ENCODE measurements at regions not wholly inside any gene's neighbourhood (a gene's known extent, or its start where the extent isn't known, plus 50 kb on each side); places are given as distances from the start of the nearest gene placed in this dataset.

GRCh38 chr12:60981473-60981872 is 1278.7 kb upstream of the USP15 start:
- no peak for TF ChIP-seq CTCF (IDR thresholded peaks at IDR 0.05)
- TF ChIP-seq POLR2A (IDR thresholded peaks at IDR 0.05), result no peak
- 73 to 76% methylated on average over 2 of the region's 2 CpGs for WGBS, 2 donors
- no peak for DNase-seq (ENCODE audit: low spot score in 2 of 2)
- intact Hi-C loops (cut with DNase I; ENCODE audit: low total_unique reads), result no loop called here
- no peak overlapping the region for H3K4me3 ChIP-seq (ENCODE audit: low read depth, poor library complexity, severe bottlenecking)

- no peak for DNase-seq (ENCODE audit: low spot score in 2 of 2)
- H3K4me3 ChIP-seq (ENCODE audit: low read depth, poor library complexity, severe bottlenecking), result no peak overlapping the region
- TF ChIP-seq CTCF (IDR thresholded peaks at IDR 0.05) (no peak), POLR2A (IDR thresholded peaks at IDR 0.05) (no peak)
- intact Hi-C loops (cut with DNase I; ENCODE audit: low total_unique reads), result no loop called here
- WGBS, 2 donors, result 83 to 89% methylated on average over 2 of the region's 2 CpGs
Observed at GRCh38 chr12:60992087-60992486, 1268.1 kb upstream of the USP15 start.

- 65 to 68% methylated on average over 1 of the region's 1 CpG for WGBS, 2 donors
- no peak for TF ChIP-seq POLR2A (IDR thresholded peaks at IDR 0.05)
Observed at GRCh38 chr12:60995256-60995825, 1264.9 kb upstream of the USP15 start.

GRCh38 chr12:60997869-60998378 is 1262.3 kb upstream of the USP15 start:
- DNase-seq (ENCODE audit: low spot score in 2 of 2), result no peak
- no peak for TF ChIP-seq CTCF (IDR thresholded peaks at IDR 0.05)
- TF ChIP-seq POLR2A (IDR thresholded peaks at IDR 0.05), result no peak
- intact Hi-C loops (cut with DNase I; ENCODE audit: low total_unique reads), result no loop called here
- WGBS, 2 donors, result 55 to 58% methylated on average over 1 of the region's 1 CpG
- no peak overlapping the region for H3K4me3 ChIP-seq (ENCODE audit: low read depth, poor library complexity, severe bottlenecking)

More at GRCh38 chr12:60995256-60995825, 1264.9 kb upstream of the USP15 start:
- intact Hi-C loops (cut with DNase I; ENCODE audit: low total_unique reads), result no loop called here
- no peak for DNase-seq (ENCODE audit: low spot score in 2 of 2)
- H3K4me3 ChIP-seq (ENCODE audit: low read depth, poor library complexity, severe bottlenecking), result no peak overlapping the region

- no peak for DNase-seq (ENCODE audit: low spot score in 2 of 2)
- H3K4me3 ChIP-seq (ENCODE audit: low read depth, poor library complexity, severe bottlenecking), result no peak overlapping the region
- WGBS, 2 donors, result 44 to 54% methylated on average over 2 of the region's 2 CpGs
- no peak for TF ChIP-seq CTCF (IDR thresholded peaks at IDR 0.05)
- TF ChIP-seq POLR2A (IDR thresholded peaks at IDR 0.05), result no peak
- intact Hi-C loops (cut with DNase I; ENCODE audit: low total_unique reads), result no loop called here
Observed at GRCh38 chr12:61009192-61009591, 1251.0 kb upstream of the USP15 start.

- 54 to 65% methylated on average over 2 of the region's 2 CpGs for WGBS, 2 donors
- no peak for DNase-seq (ENCODE audit: low spot score in 2 of 2)
- H3K4me3 ChIP-seq (ENCODE audit: low read depth, poor library complexity, severe bottlenecking), result no peak overlapping the region
Observed at GRCh38 chr12:61011767-61012423, 1248.3 kb upstream of the USP15 start.

More at GRCh38 chr12:61011767-61012423, 1248.3 kb upstream of the USP15 start:
- intact Hi-C loops (cut with DNase I; ENCODE audit: low total_unique reads), result no loop called here
- TF ChIP-seq CTCF (IDR thresholded peaks at IDR 0.05) (no peak), POLR2A (IDR thresholded peaks at IDR 0.05) (no peak)
